ENCODE measurements at regions not wholly inside any gene's neighbourhood (a gene's known extent, or its start where the extent isn't known, plus 50 kb on each side); places are given as distances from the start of the nearest gene placed in this dataset.
A peak's percentile ranks its signal among the peaks of the same experiment; 100 is the strongest.

DNA sequence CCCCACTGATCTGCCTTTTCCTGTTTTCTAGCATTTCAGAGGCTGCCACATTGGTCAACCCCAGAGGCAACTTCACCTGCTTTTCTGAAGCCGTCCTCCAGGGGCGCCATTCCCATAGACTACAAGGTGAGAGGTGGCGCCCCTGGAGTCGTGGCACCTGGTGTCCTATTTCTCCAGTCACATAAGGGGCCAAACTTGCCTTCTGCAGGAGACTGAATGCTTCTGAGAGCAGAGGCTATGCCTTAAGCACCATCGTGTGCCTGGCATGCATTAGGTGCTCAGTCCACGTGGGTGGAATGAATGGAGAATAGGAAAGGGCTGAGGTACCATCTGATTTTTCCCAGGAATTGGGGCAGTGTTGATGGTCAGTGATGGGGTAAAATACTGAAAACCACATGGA, 164.8 kb downstream of the HAPSTR1 start:
- no peaks in the 10 kb centered on the region for H3K27me3 ChIP-seq
- H3K27ac ChIP-seq = no peak overlapping the region
- no peaks in the 10 kb centered on the region for H3K36me3 ChIP-seq
- peaks cover 0 to 6% of the 10 kb centered on the region in 2 donors for H3K4me1 ChIP-seq
- TF ChIP-seq, protein P1, sequence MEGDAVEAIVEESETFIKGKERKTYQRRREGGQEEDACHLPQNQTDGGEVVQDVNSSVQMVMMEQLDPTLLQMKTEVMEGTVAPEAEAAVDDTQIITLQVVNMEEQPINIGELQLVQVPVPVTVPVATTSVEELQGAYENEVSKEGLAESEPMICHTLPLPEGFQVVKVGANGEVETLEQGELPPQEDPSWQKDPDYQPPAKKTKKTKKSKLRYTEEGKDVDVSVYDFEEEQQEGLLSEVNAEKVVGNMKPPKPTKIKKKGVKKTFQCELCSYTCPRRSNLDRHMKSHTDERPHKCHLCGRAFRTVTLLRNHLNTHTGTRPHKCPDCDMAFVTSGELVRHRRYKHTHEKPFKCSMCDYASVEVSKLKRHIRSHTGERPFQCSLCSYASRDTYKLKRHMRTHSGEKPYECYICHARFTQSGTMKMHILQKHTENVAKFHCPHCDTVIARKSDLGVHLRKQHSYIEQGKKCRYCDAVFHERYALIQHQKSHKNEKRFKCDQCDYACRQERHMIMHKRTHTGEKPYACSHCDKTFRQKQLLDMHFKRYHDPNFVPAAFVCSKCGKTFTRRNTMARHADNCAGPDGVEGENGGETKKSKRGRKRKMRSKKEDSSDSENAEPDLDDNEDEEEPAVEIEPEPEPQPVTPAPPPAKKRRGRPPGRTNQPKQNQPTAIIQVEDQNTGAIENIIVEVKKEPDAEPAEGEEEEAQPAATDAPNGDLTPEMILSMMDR (IDR thresholded peaks at IDR 0.05) = peak in 5 of 6 experiments; percentile 10 to 57 (median 32)
- TF ChIP-seq POLR2A (IDR thresholded peaks at IDR 0.05) = no peak
- peak; percentile 34 to 42 for DNase-seq
- H3K9me3 ChIP-seq = no peaks in the 10 kb centered on the region
- intact Hi-C loops (cut with DNase I) = loop anchor here (10.0 kb wide), 1 partner anchor 929 kb away; the partner anchor contains the start of gene GRIN2A
- WGBS, 2 donors = 27 to 36% methylated on average over 6 of the region's 6 CpGs
- H3K4me3 ChIP-seq (replicated peaks in 1 of 3) = no peak overlapping the region

DNA sequence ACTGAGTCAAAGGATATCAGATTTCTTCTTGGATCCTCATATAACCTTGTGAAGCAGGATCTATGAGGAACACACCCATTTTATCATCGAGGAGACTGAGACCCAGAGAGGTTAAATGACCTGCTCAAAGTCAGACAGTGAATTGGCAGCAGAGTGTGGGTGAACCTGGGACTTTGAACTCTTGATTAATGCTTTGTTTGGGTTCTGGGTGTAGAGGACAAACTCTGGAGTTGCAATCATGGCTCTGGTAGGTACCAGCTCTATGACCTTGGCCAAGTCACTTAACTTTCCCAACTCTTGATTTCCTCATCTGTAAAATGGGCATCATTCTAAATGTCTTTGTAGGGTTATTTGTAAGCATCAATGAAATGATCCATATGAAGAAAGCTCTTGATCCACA, 166.4 kb downstream of the HAPSTR1 start:
- DNase-seq = no peak
- no peaks in the 10 kb centered on the region for H3K27me3 ChIP-seq
- no peaks in the 10 kb centered on the region for H3K36me3 ChIP-seq
- H3K4me1 ChIP-seq = peaks cover 0 to 6% of the 10 kb centered on the region in 2 donors
- WGBS, 2 donors = 75 to 93% methylated on average over 1 of the region's 1 CpG
- no peak overlapping the region for H3K4me3 ChIP-seq (replicated peaks in 1 of 3)
- no peak for TF ChIP-seq POLR2A (IDR thresholded peaks at IDR 0.05)
- TF ChIP-seq, protein P1 (IDR thresholded peaks at IDR 0.05) = no peak
- intact Hi-C loops (cut with DNase I) = loop anchor here (10.0 kb wide), 1 partner anchor 927 kb away; the partner anchor contains the start of gene GRIN2A
- H3K9me3 ChIP-seq = no peaks in the 10 kb centered on the region
- no peak overlapping the region for H3K27ac ChIP-seq

GRCh38 chr16:9258423-9259051, 167.1 kb downstream of the HAPSTR1 start:
- WGBS, 2 donors = 52 to 70% methylated on average over 6 to 14 of the region's 14 CpGs
- Histone ChIP-seq H3K27ac (no peak overlapping the region), H3K4me3 (replicated peaks in 1 of 3) (no peak overlapping the region), H3K9me3 (no peaks in the 10 kb centered on the region), H3K4me1 (peaks cover 0 to 6% of the 10 kb centered on the region in 2 donors), H3K27me3 (no peaks in the 10 kb centered on the region), H3K36me3 (no peaks in the 10 kb centered on the region)
- intact Hi-C loops (cut with DNase I) = loop anchor here (10.0 kb wide), 1 partner anchor 926 kb away; the partner anchor contains the start of gene GRIN2A
- peak; percentile 32 to 37 for DNase-seq
- TF ChIP-seq POLR2A (IDR thresholded peaks at IDR 0.05) = no peak
- TF ChIP-seq, protein P1 (IDR thresholded peaks at IDR 0.05) = peak; percentile 25 to 74 (median 46)

DNA sequence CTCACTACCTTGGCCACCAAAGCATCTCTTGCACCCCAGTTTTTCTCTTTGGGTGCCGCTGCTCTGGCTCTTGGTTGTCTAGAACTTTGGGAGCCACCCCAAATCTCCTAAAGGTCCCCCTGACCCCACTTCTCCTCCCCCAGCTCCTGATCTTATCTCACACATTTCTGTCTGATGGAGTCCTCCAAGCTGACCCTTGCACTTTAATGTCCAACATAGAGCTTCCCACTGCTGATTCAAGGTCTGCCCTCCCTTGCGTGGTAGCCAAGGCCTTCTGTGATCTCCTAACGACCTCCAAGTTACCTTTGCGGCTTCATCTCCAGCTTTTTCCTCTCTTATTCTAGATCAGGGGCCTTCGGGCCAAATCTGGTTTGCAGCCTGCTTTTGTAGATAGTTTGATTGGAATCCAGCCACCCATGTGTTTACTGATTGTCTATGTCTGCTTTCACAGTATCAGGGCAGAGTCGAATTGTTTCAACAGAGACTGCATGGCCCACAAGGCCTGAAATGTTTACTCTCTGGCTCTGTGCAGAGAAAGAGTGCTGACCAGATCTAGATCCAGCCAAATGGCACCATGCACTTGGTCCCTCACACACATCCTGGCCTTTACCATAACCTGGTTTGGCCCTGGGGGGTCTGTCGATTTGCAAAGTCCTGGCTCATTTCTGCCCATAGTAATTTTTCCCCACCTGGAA, 168.6 kb downstream of the HAPSTR1 start:
- 72 to 73% methylated on average over 7 of the region's 7 CpGs for WGBS, 2 donors
- no peaks in the 10 kb centered on the region for H3K27me3 ChIP-seq
- H3K4me3 ChIP-seq (replicated peaks in 1 of 3) = no peak overlapping the region
- H3K27ac ChIP-seq = no peak overlapping the region
- no peak for DNase-seq
- no peaks in the 10 kb centered on the region for H3K9me3 ChIP-seq
- TF ChIP-seq, protein P1 (IDR thresholded peaks at IDR 0.05) = no peak
- no peak for TF ChIP-seq POLR2A (IDR thresholded peaks at IDR 0.05)
- peaks cover 0 to 6% of the 10 kb centered on the region in 2 donors for H3K4me1 ChIP-seq
- no peaks in the 10 kb centered on the region for H3K36me3 ChIP-seq
- intact Hi-C loops (cut with DNase I) = loop anchor here (10.0 kb wide), 1 partner anchor 925 kb away; the partner anchor contains the start of gene GRIN2A

DNA sequence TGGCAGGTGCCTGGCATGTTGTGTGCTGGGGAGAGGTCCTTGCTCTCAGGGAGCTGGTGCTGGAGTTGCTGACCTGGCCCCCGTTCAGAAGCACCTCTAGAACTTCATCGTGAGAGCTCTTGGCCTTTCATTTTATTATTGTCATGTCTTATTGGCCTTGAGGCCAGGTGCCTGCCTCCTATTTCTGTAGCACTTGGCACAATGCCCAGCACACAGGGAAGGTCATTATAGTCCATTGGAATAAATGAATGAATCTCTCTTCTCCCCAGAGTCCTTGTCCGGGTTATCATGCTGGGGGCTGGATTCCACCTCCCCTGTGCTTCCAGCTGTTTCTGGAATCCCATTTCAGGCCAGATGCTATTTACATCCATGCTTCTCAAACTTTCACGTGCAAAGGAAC, 169.2 kb downstream of the HAPSTR1 start:
- H3K27me3 ChIP-seq = no peaks in the 10 kb centered on the region
- H3K9me3 ChIP-seq = no peaks in the 10 kb centered on the region
- peak; percentile 26 to 31 for DNase-seq
- intact Hi-C loops (cut with DNase I) = no loop called here
- H3K36me3 ChIP-seq = no peaks in the 10 kb centered on the region
- no peak overlapping the region for H3K27ac ChIP-seq
- WGBS, 2 donors = 30 to 35% methylated on average over 4 of the region's 4 CpGs
- peaks cover 0 to 6% of the 10 kb centered on the region in 2 donors for H3K4me1 ChIP-seq
- H3K4me3 ChIP-seq (replicated peaks in 1 of 3) = no peak overlapping the region
- no peak for TF ChIP-seq POLR2A (IDR thresholded peaks at IDR 0.05)
- TF ChIP-seq, protein P1 (IDR thresholded peaks at IDR 0.05) = no peak

Measured in thyroid gland (tissue), 4 donors.